GM18867 (cell line): ENCODE measurements at regions not wholly inside any gene's neighbourhood (a gene's known extent, or its start where the extent isn't known, plus 50 kb on each side); places are given as distances from the start of the nearest gene placed in this dataset.

Experiments used
- ATAC-seq: cut with Tn5 transposase; IDR thresholded peaks from one replicate; pipeline ENCODE4 v1.9.1; 2021; ENCODE audit warnings: mild to moderate bottlenecking, moderate library complexity; ENCODE audit not compliant: unreplicated experiment

GRCh38 chr9:99391937-99392594, 170.0 kb downstream of the SEC61B start:
- no peak for ATAC-seq

DNA sequence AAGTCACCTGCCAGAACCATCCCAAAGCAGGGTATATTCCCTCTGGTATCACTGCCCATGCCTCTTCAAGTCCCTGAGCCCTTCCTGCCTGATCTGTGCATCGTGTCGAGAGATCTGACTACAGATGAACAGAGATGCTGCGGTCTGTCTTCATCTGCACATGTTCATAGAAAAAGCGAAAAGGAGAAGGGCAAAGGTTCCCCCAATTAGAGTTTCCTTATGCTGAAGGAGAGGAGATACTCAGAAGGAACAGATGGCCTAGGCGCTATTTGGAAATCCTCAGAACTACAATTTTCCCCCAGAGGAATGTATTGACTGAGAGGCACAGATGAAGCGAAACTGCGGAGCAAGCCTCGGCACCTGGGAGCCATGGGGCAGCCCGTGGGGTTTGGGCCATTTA, 170.9 kb downstream of the SEC61B start:
- no peak for ATAC-seq

GRCh38 chr9:99393993-99394392, 171.9 kb downstream of the SEC61B start:
- no peak for ATAC-seq

DNA sequence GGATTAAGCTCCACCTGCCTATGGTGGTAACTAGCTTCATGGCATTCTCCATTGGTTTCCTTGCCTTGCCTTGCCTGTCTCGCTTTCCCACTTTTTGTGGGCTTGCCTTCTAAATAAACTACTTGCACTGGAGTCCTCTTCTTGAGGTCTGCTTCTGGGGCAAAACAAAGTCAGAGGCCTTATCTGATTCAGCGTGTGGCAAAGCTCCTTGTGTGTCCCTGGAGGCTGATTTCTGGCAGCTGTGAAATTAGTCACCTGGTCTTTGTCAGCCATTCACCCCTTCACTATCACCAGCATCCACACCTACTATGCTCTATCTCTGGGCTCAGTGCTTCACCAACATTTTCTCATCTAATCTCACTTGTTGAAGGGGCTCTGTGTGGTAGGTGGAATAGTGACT, 176.2 kb downstream of the SEC61B start:
- ATAC-seq, result no peak

- no peak for ATAC-seq
These were observed 177.4 kb downstream of the SEC61B start for GRCh38 chr9:99399474-99399873.

DNA sequence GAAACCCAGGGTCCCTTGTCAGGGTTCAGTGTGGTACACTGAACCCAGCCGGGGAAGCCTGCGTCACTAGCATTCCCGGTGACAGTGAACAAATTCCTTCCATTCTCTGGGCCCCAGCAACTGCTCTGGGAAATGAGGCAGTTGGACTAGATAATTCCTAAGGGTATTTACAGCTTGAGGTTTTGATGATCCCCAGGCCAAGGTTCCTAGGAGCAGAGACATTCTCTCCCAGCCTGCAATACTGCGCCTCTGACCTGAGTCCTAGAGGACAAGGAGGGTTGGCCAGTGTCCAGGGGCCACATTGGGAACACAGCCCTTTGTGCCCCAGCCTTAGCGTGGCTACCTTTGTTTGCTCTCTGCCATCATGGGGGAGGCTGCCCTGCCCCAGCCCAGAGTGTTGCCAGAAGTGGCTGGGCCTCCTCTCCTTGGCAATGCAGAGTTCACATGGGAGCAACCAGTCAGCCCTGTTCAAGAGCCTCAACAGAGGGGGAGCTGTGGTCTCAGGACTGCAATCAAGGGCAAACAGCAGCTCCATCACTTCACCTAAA, 178.2 kb downstream of the SEC61B start:
- ATAC-seq, result no peak

DNA sequence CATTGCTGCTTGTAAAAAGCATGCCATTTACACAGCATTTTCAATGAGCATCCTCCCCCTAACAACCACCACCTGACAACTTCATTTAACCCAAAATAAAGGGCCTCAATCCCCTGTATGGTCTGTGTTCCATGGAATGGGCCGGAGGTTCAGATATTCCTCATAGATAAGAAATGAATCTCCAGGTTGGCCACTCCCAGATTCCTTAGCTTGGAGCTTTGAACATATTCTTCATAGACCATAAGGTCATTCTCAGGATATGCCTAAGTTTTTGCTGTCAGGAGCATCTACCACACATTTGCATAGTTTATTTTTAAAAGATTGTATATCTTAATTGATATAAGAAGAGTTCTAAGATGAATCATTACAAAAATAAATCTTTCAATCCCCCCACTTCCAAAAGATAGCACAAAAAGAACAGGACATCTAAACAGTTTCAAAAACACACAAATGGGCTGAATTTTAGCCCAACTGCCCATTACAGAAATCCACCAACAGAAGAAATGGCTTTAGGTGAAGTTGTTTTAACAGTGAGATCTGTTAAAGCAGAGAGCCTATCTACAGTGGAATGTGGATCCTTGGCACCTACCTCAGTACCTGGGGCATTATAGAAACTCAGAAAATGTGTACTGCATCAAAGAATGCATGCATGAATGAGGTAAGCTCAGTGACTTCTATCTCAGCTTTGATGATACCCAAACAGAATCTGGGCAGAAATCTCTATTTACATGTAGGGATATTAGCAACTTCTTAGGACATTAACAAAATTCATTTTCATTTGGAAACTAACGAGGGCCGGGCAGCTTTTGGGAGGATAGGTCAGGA, 179.8 kb downstream of the SEC61B start:
- no peak for ATAC-seq

DNA sequence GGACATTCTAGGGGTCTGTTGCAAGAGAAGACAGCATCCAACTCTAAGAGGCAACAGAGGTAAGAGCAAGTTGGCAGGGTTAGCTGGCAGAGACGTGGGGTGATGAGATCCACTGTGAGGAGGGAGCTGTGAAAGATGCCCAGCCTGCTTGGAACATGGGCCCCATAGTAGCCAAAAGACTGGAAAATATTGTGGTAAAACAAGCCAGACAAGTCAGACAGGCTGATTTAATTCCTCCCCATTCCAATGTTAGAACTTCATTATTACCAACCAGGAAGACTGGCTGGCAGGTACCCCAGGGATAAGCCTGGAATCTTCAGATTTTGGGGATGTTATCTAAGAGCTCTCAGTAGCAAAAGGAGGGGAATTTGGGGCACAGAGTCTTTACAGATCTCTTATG, 181.3 kb downstream of the SEC61B start:
- no peak for ATAC-seq

DNA sequence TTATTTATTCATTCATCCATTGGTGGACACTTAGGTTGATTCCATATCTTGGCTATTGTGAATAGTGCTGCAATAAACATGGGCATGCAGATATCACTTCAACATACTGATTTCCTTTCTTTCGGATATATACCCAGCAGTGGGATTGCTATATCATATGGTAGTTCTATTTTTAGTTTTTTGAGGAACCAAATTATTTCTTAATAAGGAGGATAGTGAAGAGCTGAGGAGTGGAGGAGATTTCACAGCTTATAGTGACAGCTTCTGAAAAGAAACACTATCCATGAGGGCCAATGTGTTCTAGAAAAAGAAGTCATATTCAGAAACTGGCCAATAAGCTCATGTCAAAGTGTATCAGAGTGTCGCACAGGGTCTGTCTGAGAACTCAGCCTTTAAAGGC, 183.3 kb downstream of the SEC61B start:
- no peak for ATAC-seq

DNA sequence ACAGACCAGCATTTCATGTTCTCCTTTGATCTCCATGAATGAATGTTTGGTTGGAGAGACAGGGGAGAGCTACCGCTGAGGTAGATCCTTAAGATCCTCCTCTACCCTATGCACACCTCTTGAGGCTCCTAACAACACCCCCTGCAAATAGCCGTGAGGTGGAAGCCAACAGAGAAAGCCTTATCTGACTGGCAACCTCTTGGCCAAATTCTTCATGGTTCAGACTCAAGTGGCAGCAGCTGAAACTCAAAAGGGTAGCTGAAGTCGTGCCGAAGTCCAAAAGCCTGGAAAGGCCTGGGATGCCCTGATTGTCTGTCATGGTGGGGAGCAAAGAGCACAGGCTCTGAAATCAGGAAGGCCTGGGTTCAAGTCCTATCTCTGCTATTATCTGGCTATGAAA, 184.9 kb downstream of the SEC61B start:
- ATAC-seq, result no peak

DNA sequence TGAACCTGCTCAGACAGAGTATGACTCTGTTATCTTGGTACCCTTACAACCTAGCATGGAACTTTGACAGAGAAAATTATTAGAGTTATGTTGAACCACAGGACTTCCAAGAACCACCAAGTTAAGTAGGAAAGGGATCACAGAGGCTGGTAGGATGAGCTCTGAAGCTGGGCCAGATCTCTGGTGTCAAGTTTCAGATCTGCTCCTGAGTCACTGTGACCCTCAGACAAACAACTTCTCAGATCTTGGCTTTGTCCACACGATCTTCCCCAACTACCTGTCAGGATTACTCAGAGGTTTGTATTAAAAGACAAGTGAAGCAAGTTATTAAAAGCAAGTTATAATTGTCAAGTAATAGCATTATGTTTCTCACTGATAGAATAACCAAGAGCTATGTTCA, 189.0 kb downstream of the SEC61B start:
- ATAC-seq, result no peak

GRCh38 chr9:99411479-99412115, 189.5 kb downstream of the SEC61B start:
- no peak for ATAC-seq

- no peak for ATAC-seq
These were observed 190.5 kb downstream of the SEC61B start for GRCh38 chr9:99412606-99413005.

GRCh38 chr9:99414321-99414720, 192.2 kb downstream of the SEC61B start:
- ATAC-seq, result no peak

GRCh38 chr9:99415606-99416005, 193.5 kb downstream of the SEC61B start:
- no peak for ATAC-seq

- peak; percentile 56 for ATAC-seq
These were observed 193.9 kb downstream of the SEC61B start for GRCh38 chr9:99416007-99416406.

DNA sequence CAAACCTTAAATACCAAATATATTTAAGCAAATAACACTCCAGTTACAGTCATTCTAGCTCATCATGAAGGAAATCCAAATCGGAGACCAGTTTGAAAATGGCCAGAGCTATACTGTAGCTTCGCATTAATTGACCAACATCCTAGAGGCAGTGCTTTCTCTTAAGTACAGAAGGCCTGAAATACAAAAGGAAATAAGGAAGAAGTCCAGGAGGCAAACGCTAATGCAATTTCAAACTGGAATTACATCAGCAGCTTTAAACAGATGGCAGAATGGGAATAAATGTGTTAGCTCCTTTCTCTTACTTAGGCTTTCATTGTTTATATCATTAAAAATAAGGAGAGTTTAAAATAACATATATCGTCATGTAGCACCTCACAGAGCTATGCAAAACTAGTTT, 197.0 kb downstream of the SEC61B start:
- no peak for ATAC-seq

- no peak for ATAC-seq
These were observed 199.3 kb downstream of the SEC61B start for GRCh38 chr9:99421369-99421768.

- no peak for ATAC-seq
These were observed 203.0 kb downstream of the SEC61B start for GRCh38 chr9:99425124-99425523.

DNA sequence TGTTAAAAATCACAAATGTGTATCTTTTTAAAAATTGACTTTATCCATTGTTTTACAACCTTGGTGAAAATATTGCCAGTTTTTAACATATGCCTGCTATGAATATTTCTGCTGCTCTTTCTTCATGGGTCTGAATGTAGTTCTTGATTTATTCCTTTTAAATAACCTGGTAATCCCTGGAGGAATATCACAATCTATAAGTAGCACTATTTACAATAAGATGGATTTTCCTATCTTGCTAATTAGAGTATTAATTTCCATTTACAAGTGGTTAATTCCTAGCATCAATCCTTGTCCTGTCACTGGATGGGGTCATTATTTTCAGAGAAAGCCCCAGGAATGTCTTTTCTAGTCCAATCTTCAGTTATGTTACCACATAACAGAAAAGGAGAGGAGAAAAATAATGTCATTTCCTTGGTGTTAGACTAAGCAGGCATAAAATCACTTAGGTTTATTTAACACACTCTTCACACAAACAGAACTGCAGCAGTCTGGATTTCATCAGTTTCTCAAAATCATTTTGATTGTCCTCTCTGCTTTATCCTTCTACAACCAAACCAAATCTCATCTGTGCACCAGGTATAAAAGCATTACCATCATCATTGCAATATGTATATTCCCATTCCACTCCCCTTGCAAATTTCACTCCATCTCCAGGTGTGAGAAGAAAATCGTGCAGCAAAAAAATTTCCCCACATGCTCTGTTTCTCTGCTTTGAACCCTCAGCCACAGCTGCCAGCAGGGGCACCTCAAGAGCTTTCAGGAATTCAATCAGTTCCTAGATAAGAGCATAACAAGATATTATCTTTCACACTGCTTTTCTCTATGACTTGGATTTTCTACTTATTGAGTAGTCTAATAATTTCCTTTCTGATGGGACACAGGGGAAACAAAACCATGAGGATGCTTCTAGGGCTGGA, 204.1 kb downstream of the SEC61B start:
- ATAC-seq, result no peak

- no peak for ATAC-seq
These were observed 205.2 kb downstream of the SEC61B start for GRCh38 chr9:99427260-99427659.
